ENCODE measurements at regions not wholly inside any gene's neighbourhood (a gene's known extent, or its start where the extent isn't known, plus 50 kb on each side); places are given as distances from the start of the nearest gene placed in this dataset.

GRCh38 chr7:25680636-25681035 lies 452.4 kb upstream of the NPVF start:
- TF ChIP-seq CTCF (IDR thresholded peaks at IDR 0.05; ENCODE audit: insufficient read depth, low read length, missing control alignments): no peak
- no peak for DNase-seq (ENCODE audit: low read depth, low spot score)
- no peak overlapping the region for H3K4me3 ChIP-seq (ENCODE audit: low read depth, low read length)
- ChIA-PET CTCF (no interaction called here), POLR2A (no interaction called here)

GRCh38 chr7:25684360-25684759 lies 456.1 kb upstream of the NPVF start:
- DNase-seq (ENCODE audit: low read depth, low spot score): no peak
- ChIA-PET POLR2A (no interaction called here), CTCF (interaction anchor here (1.0 kb wide), 1 partner anchor 8 kb away, joined by 3 read pairs; no protein-coding TSS in a partner anchor)
- no peak overlapping the region for H3K4me3 ChIP-seq (ENCODE audit: low read depth, low read length)
- TF ChIP-seq CTCF (IDR thresholded peaks at IDR 0.05; ENCODE audit: insufficient read depth, low read length, missing control alignments): no peak

GRCh38 chr7:25686493-25686892 lies 458.2 kb upstream of the NPVF start:
- H3K4me3 ChIP-seq (ENCODE audit: low read depth, low read length): no peak overlapping the region
- ChIA-PET POLR2A (no interaction called here), CTCF (interaction anchor here (0.7 kb wide), 1 partner anchor 564 kb away, joined by 3 read pairs; no protein-coding TSS in a partner anchor)
- no peak for TF ChIP-seq CTCF (IDR thresholded peaks at IDR 0.05; ENCODE audit: insufficient read depth, low read length, missing control alignments)
- no peak for DNase-seq (ENCODE audit: low read depth, low spot score)

- no peak for DNase-seq (ENCODE audit: low read depth, low spot score)
- ChIA-PET POLR2A (no interaction called here), CTCF (no interaction called here)
- no peak overlapping the region for H3K4me3 ChIP-seq (ENCODE audit: low read depth, low read length)
- TF ChIP-seq CTCF (IDR thresholded peaks at IDR 0.05; ENCODE audit: insufficient read depth, low read length, missing control alignments): no peak
Observed at GRCh38 chr7:25694211-25694610, 457.8 kb upstream of the NFE2L3 start.

- no peak for TF ChIP-seq CTCF (IDR thresholded peaks at IDR 0.05; ENCODE audit: insufficient read depth, low read length, missing control alignments)
- ChIA-PET CTCF (no interaction called here), POLR2A (no interaction called here)
- no peak for DNase-seq (ENCODE audit: low read depth, low spot score)
- H3K4me3 ChIP-seq (ENCODE audit: low read depth, low read length): no peak overlapping the region
Observed at GRCh38 chr7:25694699-25695098, 457.3 kb upstream of the NFE2L3 start.

- TF ChIP-seq CTCF (IDR thresholded peaks at IDR 0.05; ENCODE audit: insufficient read depth, low read length, missing control alignments): no peak
- no peak for DNase-seq (ENCODE audit: low read depth, low spot score)
- no peak overlapping the region for H3K4me3 ChIP-seq (ENCODE audit: low read depth, low read length)
- ChIA-PET POLR2A (no interaction called here), CTCF (no interaction called here)
Observed at GRCh38 chr7:25696571-25696970, 455.4 kb upstream of the NFE2L3 start.

Measured in AG04449 (cell line).